Suprapubic skin (tissue), 4 donors: ENCODE measurements at regions not wholly inside any gene's neighbourhood (a gene's known extent, or its start where the extent isn't known, plus 50 kb on each side); places are given as distances from the start of the nearest gene placed in this dataset.

Experiments used
- DNase-seq, 2 donors: peaks; one replicate each; pipeline ENCODE4 v3.0.0-alpha.2; 2019; ENCODE audit warnings: low spot score in 2 of 2
- H3K27ac ChIP-seq: fragments of 200-600 bp; sonication (generic); one replicate; pipeline ENCODE4 v1.5.1; 2019
- H3K27me3 ChIP-seq: fragments of 200-600 bp; sonication (generic); one replicate; pipeline ENCODE4 v1.5.1; 2019
- H3K36me3 ChIP-seq: fragments of 200-600 bp; sonication (generic); one replicate; pipeline ENCODE4 v1.5.1; 2019
- H3K4me1 ChIP-seq: fragments of 200-600 bp; sonication (generic); one replicate; pipeline ENCODE4 v1.5.1; 2019
- H3K4me3 ChIP-seq: fragments of 200-600 bp; sonication (generic); one replicate; pipeline ENCODE4 v1.5.1; 2019; ENCODE audit warnings: mild to moderate bottlenecking
- H3K9me3 ChIP-seq: fragments of 200-600 bp; sonication (generic); one replicate; pipeline ENCODE4 v1.5.1; 2019
- EP300 ChIP-seq: sonication (generic); formaldehyde crosslinking; IDR thresholded peaks from one replicate; pipeline ENCODE4 v1.6.1; 2017; ENCODE audit warnings: antibody characterized with exemption
- POLR2A ChIP-seq, 2 donors: fragments of 450-650 bp; IDR thresholded peaks; one replicate each; pipeline ENCODE4 v1.6.1; 2017; ENCODE audit warnings: antibody characterized with exemption in 2 of 2, mild to moderate bottlenecking in 2 of 2, moderate library complexity in 2 of 2
- POLR2AphosphoS5 ChIP-seq, 3 donors: sonication (generic); formaldehyde crosslinking; IDR thresholded peaks; one replicate each; pipeline ENCODE4 v1.6.1; 2017; ENCODE audit warnings: antibody characterized with exemption in 3 of 3
- WGBS: methylation state at CpG from one replicate; pipeline ENCODE4 v1.1.5; 2018; 5-methylcytosine and 5-hydroxymethylcytosine counted together
- TF ChIP-seq, protein P1 (sequence below), 2 donors: fragments of 200-600 bp in 1 of 2; fragments of 450-650 bp in 1 of 2; sonication (generic) in 1 of 2; IDR thresholded peaks; one replicate each; pipeline ENCODE4 v1.5.1; 2016 to 2019; ENCODE audit warnings: antibody characterized with exemption in 2 of 2, mild to moderate bottlenecking in 1 of 2, moderate library complexity in 1 of 2

DNA sequence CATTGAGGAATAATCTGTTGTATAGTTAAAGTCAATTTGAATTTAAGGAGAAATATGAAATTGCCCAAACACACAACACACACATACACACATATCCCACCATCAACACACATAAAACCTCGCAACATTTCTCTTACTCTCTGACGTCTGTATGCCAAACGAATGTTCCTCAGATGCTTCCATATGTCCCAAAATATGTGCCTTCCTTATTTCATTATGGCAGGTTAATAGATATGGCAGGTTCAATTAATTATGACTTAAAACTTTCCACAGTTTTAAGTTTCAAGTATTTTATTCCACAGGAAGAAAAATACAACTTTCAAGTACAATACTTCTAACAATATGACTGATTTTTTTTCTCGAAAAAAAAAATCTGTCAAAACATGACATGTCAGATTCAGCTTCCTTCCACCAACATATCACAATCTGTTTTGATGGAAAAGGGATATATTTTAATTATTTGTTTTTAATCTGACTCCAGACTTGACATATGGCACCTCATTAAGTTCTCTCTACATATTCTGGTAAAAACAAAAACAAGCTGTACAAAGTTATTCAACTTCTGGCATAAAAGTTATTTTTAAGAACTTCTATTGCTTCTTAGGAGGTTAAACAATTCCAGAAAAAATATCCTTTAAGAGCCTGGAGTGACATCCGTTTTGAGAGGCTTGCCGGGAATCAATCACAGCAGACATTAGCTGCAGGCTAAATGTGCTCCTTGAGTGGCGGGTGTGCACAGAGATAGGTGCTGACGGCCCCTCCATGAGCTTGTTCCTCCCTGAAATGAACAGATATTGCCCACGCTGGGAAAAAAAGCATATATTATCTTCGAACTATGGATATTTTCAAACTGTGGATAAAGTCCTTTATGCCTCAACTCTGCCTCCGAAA is 812.7 kb downstream of the DCDC2C start:
- Histone ChIP-seq H3K4me1 (no peaks in the 10 kb centered on the region), H3K4me3 (no peak overlapping the region), H3K36me3 (no peaks in the 10 kb centered on the region), H3K9me3 (no peaks in the 10 kb centered on the region), H3K27ac (no peak overlapping the region), H3K27me3 (no peaks in the 10 kb centered on the region)
- TF ChIP-seq, protein P1, sequence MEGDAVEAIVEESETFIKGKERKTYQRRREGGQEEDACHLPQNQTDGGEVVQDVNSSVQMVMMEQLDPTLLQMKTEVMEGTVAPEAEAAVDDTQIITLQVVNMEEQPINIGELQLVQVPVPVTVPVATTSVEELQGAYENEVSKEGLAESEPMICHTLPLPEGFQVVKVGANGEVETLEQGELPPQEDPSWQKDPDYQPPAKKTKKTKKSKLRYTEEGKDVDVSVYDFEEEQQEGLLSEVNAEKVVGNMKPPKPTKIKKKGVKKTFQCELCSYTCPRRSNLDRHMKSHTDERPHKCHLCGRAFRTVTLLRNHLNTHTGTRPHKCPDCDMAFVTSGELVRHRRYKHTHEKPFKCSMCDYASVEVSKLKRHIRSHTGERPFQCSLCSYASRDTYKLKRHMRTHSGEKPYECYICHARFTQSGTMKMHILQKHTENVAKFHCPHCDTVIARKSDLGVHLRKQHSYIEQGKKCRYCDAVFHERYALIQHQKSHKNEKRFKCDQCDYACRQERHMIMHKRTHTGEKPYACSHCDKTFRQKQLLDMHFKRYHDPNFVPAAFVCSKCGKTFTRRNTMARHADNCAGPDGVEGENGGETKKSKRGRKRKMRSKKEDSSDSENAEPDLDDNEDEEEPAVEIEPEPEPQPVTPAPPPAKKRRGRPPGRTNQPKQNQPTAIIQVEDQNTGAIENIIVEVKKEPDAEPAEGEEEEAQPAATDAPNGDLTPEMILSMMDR (IDR thresholded peaks at IDR 0.05) = no peak
- no peak for TF ChIP-seq POLR2AphosphoS5 (IDR thresholded peaks at IDR 0.05)
- no peak for TF ChIP-seq EP300
- TF ChIP-seq POLR2A (IDR thresholded peaks at IDR 0.05) = no peak
- 36% methylated on average over 11 of the region's 11 CpGs for WGBS
- DNase-seq = no peak

DNA sequence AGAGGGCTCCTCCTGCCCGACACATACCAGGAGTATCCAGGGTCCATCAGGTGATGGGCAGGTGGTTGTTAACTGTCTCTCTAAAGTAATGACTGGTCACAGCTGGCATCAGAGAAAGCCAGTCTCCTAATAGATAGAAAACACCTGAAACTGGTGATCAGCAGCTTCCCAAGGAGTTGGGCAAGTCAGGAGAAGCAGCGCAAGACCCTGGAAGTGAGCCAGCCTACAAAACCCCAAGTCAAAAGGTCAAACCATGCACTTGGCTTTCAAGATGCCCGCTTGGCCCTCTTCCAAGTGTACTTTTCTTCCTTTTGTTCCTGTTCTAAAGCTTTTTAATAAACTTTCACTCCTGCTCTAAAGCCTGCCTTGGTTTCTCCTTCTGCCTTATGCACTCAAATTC is 815.2 kb downstream of the DCDC2C start:
- Histone ChIP-seq H3K4me1 (no peaks in the 10 kb centered on the region), H3K9me3 (no peaks in the 10 kb centered on the region), H3K4me3 (no peak overlapping the region), H3K27ac (no peak overlapping the region), H3K27me3 (no peaks in the 10 kb centered on the region), H3K36me3 (no peaks in the 10 kb centered on the region)
- WGBS = 75% methylated on average over 3 of the region's 3 CpGs
- no peak for DNase-seq
- TF ChIP-seq POLR2AphosphoS5 (IDR thresholded peaks at IDR 0.05) (no peak), POLR2A (IDR thresholded peaks at IDR 0.05) (no peak), EP300 (no peak)
- TF ChIP-seq, protein P1 (IDR thresholded peaks at IDR 0.05) = no peak

DNA sequence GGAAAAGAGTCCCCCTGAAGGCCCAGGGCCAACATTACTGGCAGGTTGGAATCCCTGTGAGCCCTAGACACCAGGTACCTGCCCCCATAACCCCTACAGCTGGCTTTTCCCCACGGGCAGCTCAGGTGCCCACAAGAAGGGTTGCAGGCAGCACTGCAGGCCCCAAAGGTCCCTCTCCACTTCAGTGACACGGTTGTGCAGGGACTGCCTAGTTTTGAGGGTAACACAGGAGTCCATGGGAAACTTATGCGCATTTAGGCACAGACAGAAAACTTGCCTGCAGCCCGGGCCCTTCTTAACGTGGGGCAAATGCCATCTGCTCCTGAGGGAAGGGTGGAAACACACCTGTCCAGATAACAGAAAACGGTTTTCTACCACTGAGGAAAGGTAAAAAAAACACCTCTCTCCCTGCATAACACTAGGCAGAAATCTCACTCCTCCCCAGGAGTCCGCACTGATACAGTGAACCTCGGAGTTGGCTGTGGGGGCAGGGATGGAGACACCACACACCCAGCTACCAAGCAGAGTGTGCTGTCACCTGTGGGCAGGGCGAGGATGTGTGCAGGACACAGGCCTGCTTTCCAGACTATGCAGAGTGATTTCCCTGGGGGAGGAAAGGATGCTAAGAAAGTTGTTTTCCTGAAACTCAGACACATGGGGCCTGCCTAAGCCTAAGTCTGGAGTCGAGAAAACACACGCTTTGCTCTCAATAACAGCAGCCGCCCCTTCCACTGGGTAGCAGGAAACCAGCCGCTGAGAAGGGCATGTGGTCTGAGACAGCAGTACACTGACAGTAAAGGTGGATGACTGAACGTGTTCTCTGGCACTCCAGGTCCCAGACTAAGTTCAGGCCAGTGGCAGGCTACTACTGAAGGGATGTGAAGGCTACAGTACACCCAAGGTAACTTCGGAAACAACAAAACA is 819.4 kb downstream of the DCDC2C start:
- 82% methylated on average over 15 of the region's 15 CpGs for WGBS
- no peak for TF ChIP-seq POLR2AphosphoS5 (IDR thresholded peaks at IDR 0.05)
- TF ChIP-seq, protein P1 (IDR thresholded peaks at IDR 0.05) = no peak
- TF ChIP-seq EP300 = no peak
- no peak for TF ChIP-seq POLR2A (IDR thresholded peaks at IDR 0.05)
- no peaks in the 10 kb centered on the region for H3K36me3 ChIP-seq
- H3K4me3 ChIP-seq = no peak overlapping the region
- H3K27me3 ChIP-seq = no peaks in the 10 kb centered on the region
- no peak for DNase-seq
- no peak overlapping the region for H3K27ac ChIP-seq
- H3K4me1 ChIP-seq = no peaks in the 10 kb centered on the region
- H3K9me3 ChIP-seq = no peaks in the 10 kb centered on the region

DNA sequence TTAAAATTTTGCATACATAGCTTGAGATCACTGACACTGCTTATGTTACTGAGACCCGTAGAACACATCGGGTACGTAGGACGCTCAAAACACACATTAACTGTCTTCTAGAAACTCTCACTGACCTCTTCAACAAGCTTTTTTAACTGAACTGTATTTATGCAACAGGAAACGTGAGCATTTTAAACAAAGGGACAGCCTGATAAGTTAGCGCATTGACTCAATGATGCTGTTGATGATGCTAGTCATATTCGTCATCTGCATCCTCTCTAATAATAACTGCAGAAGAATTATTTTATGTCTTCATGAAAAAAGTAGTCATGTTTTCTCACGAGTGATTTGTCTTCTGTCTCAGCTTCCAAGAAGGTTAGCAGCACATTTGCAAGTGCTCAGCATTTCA is 824.0 kb downstream of the DCDC2C start:
- no peak for DNase-seq
- H3K36me3 ChIP-seq = no peaks in the 10 kb centered on the region
- no peak overlapping the region for H3K27ac ChIP-seq
- no peaks in the 10 kb centered on the region for H3K9me3 ChIP-seq
- TF ChIP-seq EP300 (no peak), POLR2A (IDR thresholded peaks at IDR 0.05) (no peak), POLR2AphosphoS5 (IDR thresholded peaks at IDR 0.05) (no peak)
- TF ChIP-seq, protein P1 (IDR thresholded peaks at IDR 0.05) = no peak
- H3K27me3 ChIP-seq = no peaks in the 10 kb centered on the region
- H3K4me3 ChIP-seq = no peak overlapping the region
- 80% methylated on average over 8 of the region's 8 CpGs for WGBS
- no peaks in the 10 kb centered on the region for H3K4me1 ChIP-seq

DNA sequence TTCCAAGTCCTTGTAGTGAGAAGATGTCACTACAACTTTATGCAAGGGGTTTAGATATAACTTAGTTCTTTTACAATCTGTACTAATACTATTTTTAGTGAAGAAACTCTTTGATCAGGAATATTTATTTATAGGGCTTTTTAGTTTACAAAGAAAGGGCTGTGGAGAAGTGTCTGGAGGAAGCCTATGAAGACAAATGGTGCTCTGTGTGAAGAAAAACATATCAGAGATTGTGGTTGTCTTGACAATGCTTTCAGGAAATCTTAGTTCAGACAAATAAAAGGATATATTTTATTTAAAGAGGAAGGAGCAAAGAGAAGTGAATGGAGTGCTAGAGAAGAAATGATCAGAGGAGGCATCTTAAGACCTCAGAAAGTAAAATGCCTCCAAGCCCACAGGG is 824.9 kb downstream of the DCDC2C start:
- TF ChIP-seq EP300 (no peak), POLR2A (IDR thresholded peaks at IDR 0.05) (no peak), POLR2AphosphoS5 (IDR thresholded peaks at IDR 0.05) (no peak)
- TF ChIP-seq, protein P1 (IDR thresholded peaks at IDR 0.05) = no peak
- Histone ChIP-seq H3K4me1 (no peaks in the 10 kb centered on the region), H3K4me3 (no peak overlapping the region), H3K27me3 (no peaks in the 10 kb centered on the region), H3K27ac (no peak overlapping the region), H3K36me3 (no peaks in the 10 kb centered on the region), H3K9me3 (no peaks in the 10 kb centered on the region)
- DNase-seq = no peak
